Left lobe of liver (tissue), 2 donors: ENCODE measurements at regions not wholly inside any gene's neighbourhood (a gene's known extent, or its start where the extent isn't known, plus 50 kb on each side); places are given as distances from the start of the nearest gene placed in this dataset.

Source experiments
- ATAC-seq: fragments of 200-7000 bp; cut with Tn5 transposase; one replicate; pipeline ENCODE4 v1.9.1; 2020; ENCODE audit warnings: mild to moderate bottlenecking, moderate library complexity
- DNase-seq: peaks from one replicate; pipeline ENCODE4 v3.0.0-alpha.2; 2020; ENCODE audit warnings: low spot score
- donor health status: DM: no; HTN: no; CAD: no; lungs with moderate emphysema.
- donor health status: DM: no; HTN: yes; CAD: no.

- ATAC-seq (no peak), DNase-seq (no peak)
Observed at GRCh38 chr7:89401099-89401498, 605.6 kb upstream of the TEX47 start.

GRCh38 chr7:89401690-89402089, 606.2 kb upstream of the TEX47 start:
- DNase-seq: no peak
- no peak for ATAC-seq

GRCh38 chr7:89451911-89452310, 656.4 kb upstream of the TEX47 start:
- ATAC-seq (no peak), DNase-seq (no peak)

GRCh38 chr7:89456556-89456955, 661.0 kb upstream of the TEX47 start:
- ATAC-seq (no peak), DNase-seq (no peak)

- DNase-seq (no peak), ATAC-seq (no peak)
Observed at GRCh38 chr7:89458114-89458513, 662.6 kb upstream of the TEX47 start.

GRCh38 chr7:89474456-89474855, 678.9 kb upstream of the TEX47 start:
- ATAC-seq (no peak), DNase-seq (no peak)

GRCh38 chr7:89477991-89478390, 676.3 kb upstream of the STEAP1 start:
- ATAC-seq: no peak
- DNase-seq: no peak

GRCh38 chr7:89495704-89496103, 658.6 kb upstream of the STEAP1 start:
- DNase-seq (no peak), ATAC-seq (no peak)

GRCh38 chr7:89500084-89500483, 654.2 kb upstream of the STEAP1 start:
- ATAC-seq (no peak), DNase-seq (no peak)

- no peak for ATAC-seq
Observed at GRCh38 chr7:89503281-89503680, 651.0 kb upstream of the STEAP1 start.

GRCh38 chr7:89507034-89507433, 647.2 kb upstream of the STEAP1 start:
- ATAC-seq: no peak
- DNase-seq: no peak

More at GRCh38 chr7:89503281-89503680, 651.0 kb upstream of the STEAP1 start:
- no peak for DNase-seq

GRCh38 chr7:89511900-89512299, 642.4 kb upstream of the STEAP1 start:
- no peak for ATAC-seq
- DNase-seq: no peak

GRCh38 chr7:89514970-89515369, 639.3 kb upstream of the STEAP1 start:
- ATAC-seq (no peak), DNase-seq (no peak)

- DNase-seq (no peak), ATAC-seq (no peak)
Observed at GRCh38 chr7:89517815-89518214, 636.5 kb upstream of the STEAP1 start.

GRCh38 chr7:89549768-89550167, 604.5 kb upstream of the STEAP1 start:
- no peak for DNase-seq
- no peak for ATAC-seq

GRCh38 chr7:89554209-89554608, 600.1 kb upstream of the STEAP1 start:
- ATAC-seq (no peak), DNase-seq (no peak)

GRCh38 chr7:89559596-89559995, 594.7 kb upstream of the STEAP1 start:
- ATAC-seq: no peak
- no peak for DNase-seq

- ATAC-seq (no peak), DNase-seq (no peak)
Observed at GRCh38 chr7:89563597-89563996, 590.7 kb upstream of the STEAP1 start.

- ATAC-seq: no peak
- DNase-seq: no peak
Observed at GRCh38 chr7:89584896-89585295, 569.4 kb upstream of the STEAP1 start.

GRCh38 chr7:89593125-89593524, 561.1 kb upstream of the STEAP1 start:
- no peak for DNase-seq
- ATAC-seq: no peak

GRCh38 chr7:89602984-89603383, 551.3 kb upstream of the STEAP1 start:
- DNase-seq (no peak), ATAC-seq (no peak)

GRCh38 chr7:89605362-89605761, 548.9 kb upstream of the STEAP1 start:
- ATAC-seq: no peak
- no peak for DNase-seq

GRCh38 chr7:89606511-89606910, 547.8 kb upstream of the STEAP1 start:
- ATAC-seq (no peak), DNase-seq (no peak)

GRCh38 chr7:89607792-89608191, 546.5 kb upstream of the STEAP1 start:
- ATAC-seq: no peak
- DNase-seq: no peak
